Left ventricle myocardium superior (tissue), 1 donor: ENCODE measurements at regions not wholly inside any gene's neighbourhood (a gene's known extent, or its start where the extent isn't known, plus 50 kb on each side); places are given as distances from the start of the nearest gene placed in this dataset.
"Not testable (repeated sequence)": the region's sequence is repeated elsewhere in the genome, so short reads cannot be mapped to it uniquely, and the experiment has no call there.

Experiments used
- ATAC-seq: fragments of 200-7000 bp; cut with Tn5 transposase; one replicate; pipeline ENCODE4 v1.9.1; 2020; ENCODE audit warnings: mild to moderate bottlenecking, moderate library complexity
- DNase-seq: peaks from one replicate; pipeline ENCODE4 v3.0.0-alpha.2; 2020
- intact Hi-C: fragments of 100-400 bp; cut with micrococcal nuclease; formaldehyde crosslinking; loops from one replicate; pipeline ENCODE4 v1.11.0; 2022
- donor health status: DM: no; HTN: yes; CAD: no; lungs with severe emphysema.

- intact Hi-C loops, DNase-seq, ATAC-seq: not testable (repeated sequence)
Observed at GRCh38 chr16:31581065-31581464, 53.4 kb downstream of the AHSP start.

- DNase-seq, intact Hi-C loops, ATAC-seq: not testable (repeated sequence)
Observed at GRCh38 chr16:31601737-31602384, 74.2 kb downstream of the AHSP start.

GRCh38 chr16:31618130-31618529 is 90.4 kb downstream of the AHSP start:
- DNase-seq (no peak), ATAC-seq (no peak)
- intact Hi-C loops: no loop called here

- ATAC-seq (no peak), DNase-seq (no peak)
- intact Hi-C loops: no loop called here
Observed at GRCh38 chr16:31636433-31636832, 108.7 kb downstream of the AHSP start.

- ATAC-seq (no peak), DNase-seq (no peak)
- intact Hi-C loops: no loop called here
Observed at GRCh38 chr16:31641279-31641678, 113.6 kb downstream of the AHSP start.

GRCh38 chr16:31655674-31656073 is 128.0 kb downstream of the AHSP start:
- DNase-seq, intact Hi-C loops, ATAC-seq: not testable (repeated sequence)

GRCh38 chr16:31664683-31665482 is 137.2 kb downstream of the AHSP start:
- DNase-seq: no peak
- ATAC-seq: no peak
- intact Hi-C loops: no loop called here

GRCh38 chr16:31674686-31675085 is 147.0 kb downstream of the AHSP start:
- ATAC-seq (no peak), DNase-seq (no peak)
- intact Hi-C loops: no loop called here

- ATAC-seq: no peak
- intact Hi-C loops: no loop called here
- DNase-seq: no peak
Observed at GRCh38 chr16:31676731-31677130, 149.0 kb downstream of the AHSP start.

- DNase-seq: no peak
- no peak for ATAC-seq
- intact Hi-C loops: no loop called here
Observed at GRCh38 chr16:31678649-31679325, 151.1 kb downstream of the AHSP start.

- DNase-seq, ATAC-seq, intact Hi-C loops: not testable (repeated sequence)
Observed at GRCh38 chr16:31689331-31689730, 161.6 kb downstream of the AHSP start.

GRCh38 chr16:31692338-31692737 is 164.6 kb downstream of the AHSP start:
- DNase-seq, ATAC-seq, intact Hi-C loops: not testable (repeated sequence)

- ATAC-seq (no peak), DNase-seq (no peak)
- intact Hi-C loops: no loop called here
Observed at GRCh38 chr16:31693733-31694132, 166.0 kb downstream of the AHSP start.

- ATAC-seq: no peak
- intact Hi-C loops: no loop called here
- DNase-seq: no peak
Observed at GRCh38 chr16:31694461-31694860, 166.8 kb downstream of the AHSP start.

- ATAC-seq (peak; percentile 20), DNase-seq (peak; percentile 23)
- intact Hi-C loops: no loop called here
Observed at GRCh38 chr16:31695667-31696066, 168.0 kb downstream of the AHSP start.

GRCh38 chr16:31696968-31697743 is 169.5 kb downstream of the AHSP start:
- intact Hi-C loops: no loop called here
- no peak for ATAC-seq
- no peak for DNase-seq

- intact Hi-C loops: no loop called here
- ATAC-seq (no peak), DNase-seq (no peak)
Observed at GRCh38 chr16:31697744-31698125, 170.0 kb downstream of the AHSP start.

GRCh38 chr16:31698901-31699300 is 171.2 kb downstream of the AHSP start:
- DNase-seq: no peak
- intact Hi-C loops: no loop called here
- ATAC-seq: no peak

GRCh38 chr16:31699601-31700000 is 171.9 kb downstream of the AHSP start:
- ATAC-seq: no peak

GRCh38 chr16:31700200-31700529 is 172.5 kb downstream of the AHSP start:
- no peak for DNase-seq
- intact Hi-C loops: no loop called here
- no peak for ATAC-seq

More at GRCh38 chr16:31699601-31700000, 171.9 kb downstream of the AHSP start:
- intact Hi-C loops: no loop called here
- DNase-seq: no peak
